GM12878 (cell line): ENCODE measurements at regions not wholly inside any gene's neighbourhood (a gene's known extent, or its start where the extent isn't known, plus 50 kb on each side); places are given as distances from the start of the nearest gene placed in this dataset.

Experiments used
- ATAC-seq: fragments of 200-7000 bp; cut with Tn5 transposase; 3 replicates; pipeline ENCODE4 v1.9.1; 2020; ENCODE audit warnings: mild to moderate bottlenecking, moderate library complexity
- BruUV-seq: library from RNA; stranded (reverse); fragments of 400-500 nt; replicated peaks from 2 replicates; lab custom pipeline; 2021; lab: Mats Ljungman, UMichigan
- CTCF ChIA-PET: fragments of 300-600 bp; sonication (Branson Sonifier 250); formaldehyde crosslinking; extraction: SDS; loops from one replicate; lab custom pipeline; 2021; ENCODE audit warnings: inconsistent platforms; lab: Yijun Ruan, JAX
- POLR2A ChIA-PET: fragments of 350-600 bp; formaldehyde crosslinking; extraction: SDS; loops from one replicate; lab custom pipeline; 2021; ENCODE audit warnings: inconsistent platforms; lab: Charles Lee
- RAD21 ChIA-PET: fragments of 300-600 bp; sonication (Branson Sonifier 250); formaldehyde crosslinking; loops from one replicate; lab custom pipeline; 2023; ENCODE audit warnings: antibody characterized with exemption; ENCODE audit not compliant: unreplicated experiment; lab: Charles Lee
- SMC1A ChIA-PET: fragments of 300-600 bp; sonication (Branson Sonifier 250); formaldehyde crosslinking; loops from one replicate; lab custom pipeline; 2023; ENCODE audit not compliant: unreplicated experiment, uncharacterized antibody; lab: Charles Lee
- DNase-seq: peaks from one replicate; pipeline ENCODE4 v3.0.0-alpha.2; 2011; ENCODE audit warnings: low read depth, low spot score
- FAIRE-seq: peaks from 3 replicates; lab custom pipeline; 2011; peaks lifted over from hg19 to GRCh38; lab: Jason Lieb, UNC
- H2AFZ ChIP-seq: 2 replicates; pipeline ENCODE4 v1.6.0; 2011; ENCODE audit warnings: low read depth, low read length, control low read depth; ENCODE audit not compliant: control insufficient read depth
- H3K27ac ChIP-seq: 2 replicates; pipeline ENCODE4 v1.5.1; 2011; ENCODE audit warnings: control low read depth; ENCODE audit not compliant: control insufficient read depth, insufficient read depth
- H3K27me3 ChIP-seq, 2 experiments: replicated peaks in 1 of 2; 2 replicates each; pipeline versions ENCODE4 v1.6.0 to v1.6.1; 2011; ENCODE audit warnings: low read length in 1 of 2; ENCODE audit not compliant: control insufficient read depth in 2 of 2, insufficient read depth in 2 of 2
- H3K36me3 ChIP-seq, 2 experiments: 2 replicates each; pipeline ENCODE4 v1.5.1; 2011; ENCODE audit warnings: low read length in 1 of 2; ENCODE audit not compliant: control insufficient read depth in 2 of 2, insufficient read depth in 2 of 2
- H3K4me1 ChIP-seq: 2 replicates; pipeline ENCODE4 v1.6.1; 2011; ENCODE audit warnings: mild to moderate bottlenecking, low read length, moderate library complexity, mixed read lengths; ENCODE audit not compliant: control insufficient read depth, insufficient read depth
- H3K4me2 ChIP-seq: 2 replicates; pipeline ENCODE4 v1.6.0; 2011; ENCODE audit warnings: control low read depth; ENCODE audit not compliant: control insufficient read depth, insufficient read depth
- H3K4me3 ChIP-seq: fragments of 200-600 bp; sonication (generic); 2 replicates; pipeline ENCODE4 v1.5.1; 2016
- H3K79me2 ChIP-seq: 2 replicates; pipeline ENCODE4 v1.6.0; 2011; ENCODE audit warnings: low read length; ENCODE audit not compliant: control insufficient read depth, insufficient read depth
- H3K9ac ChIP-seq: 2 replicates; pipeline ENCODE4 v1.8.0; 2011; ENCODE audit warnings: low read length, control low read depth, mixed read lengths; ENCODE audit not compliant: control insufficient read depth, insufficient read depth
- H3K9me3 ChIP-seq: replicated peaks from 3 replicates; pipeline ENCODE4 v1.5.1; 2011; ENCODE audit warnings: mild to moderate bottlenecking, low read length; ENCODE audit not compliant: control insufficient read depth, insufficient read depth
- H4K20me1 ChIP-seq: 2 replicates; pipeline ENCODE4 v1.6.0; 2011; ENCODE audit not compliant: control insufficient read depth, insufficient read depth
- CBX3 ChIP-seq: fragments of 200-600 bp; sonication (generic); IDR thresholded peaks from 2 replicates; pipeline ENCODE4 v1.6.1; 2016; ENCODE audit warnings: low read depth, borderline replicate concordance
- CREM ChIP-seq: IDR thresholded peaks from 2 replicates; pipeline ENCODE4 v1.6.1; 2014; ENCODE audit warnings: antibody characterized with exemption, low read depth
- NFXL1 ChIP-seq: fragments of 450-650 bp; IDR thresholded peaks from 2 replicates; pipeline ENCODE4 v1.6.1; 2017; ENCODE audit warnings: antibody characterized with exemption, mild to moderate bottlenecking, borderline replicate concordance
- TARDBP ChIP-seq: IDR thresholded peaks from 2 replicates; pipeline ENCODE4 v1.6.1; 2016; ENCODE audit warnings: borderline replicate concordance
- ZBTB40 ChIP-seq: fragments of 450-650 bp; IDR thresholded peaks from 2 replicates; pipeline ENCODE4 v1.6.1; 2016; ENCODE audit warnings: mild to moderate bottlenecking, moderate library complexity, borderline replicate concordance
- ZNF274 ChIP-seq: IDR thresholded peaks from one replicate; pipeline ENCODE4 v1.8.0; 2011; ENCODE audit not compliant: insufficient read length, insufficient read depth
- WGBS: methylation state at CpG from one replicate; pipeline ENCODE4 v1.1.6; 2016; ENCODE audit warnings: low lambda C conversion rate; ENCODE audit not compliant: insufficient replicate concordance, insufficient coverage; ENCODE audit errors: missing lambda C conversion rate; 5-methylcytosine and 5-hydroxymethylcytosine counted together
- in situ Hi-C: fragments of 300-500 bp; cut with MboI; formaldehyde crosslinking; loops from 9 replicates; pipeline ENCODE4 v1.14.3; 2018; ENCODE audit warnings: mixed read lengths
- intact Hi-C: fragments of 100-400 bp; cut with micrococcal nuclease; formaldehyde crosslinking; loops from one replicate; pipeline ENCODE4 v1.14.2; 2022; ENCODE audit not compliant: unreplicated experiment

- H2AFZ ChIP-seq: no peak overlapping the region
- ChIA-PET RAD21 (no interaction called here), CTCF (no interaction called here), SMC1A (no interaction called here), POLR2A (no interaction called here)
- H3K27ac ChIP-seq: no peak overlapping the region
- H3K4me3 ChIP-seq: no peak overlapping the region
- no TSS peak for BruUV-seq
- in situ Hi-C loops (no loop called here), intact Hi-C loops (no loop called here)
- no peaks in the 10 kb centered on the region for H3K27me3 ChIP-seq
- FAIRE-seq (no peak), ATAC-seq (no peak), DNase-seq (no peak)
- no peak overlapping the region for H3K4me2 ChIP-seq
- 41% methylated on average over 8 of the region's 8 CpGs for WGBS
- no peaks in the 10 kb centered on the region; the same call in 2 of the 3 replicates for H3K9me3 ChIP-seq
- H3K9ac ChIP-seq: no peak overlapping the region
- H3K4me1 ChIP-seq: no peaks in the 10 kb centered on the region
- H3K79me2 ChIP-seq: no peaks in the 10 kb centered on the region
- no peaks in the 10 kb centered on the region for H3K36me3 ChIP-seq
- TF ChIP-seq CBX3: no peak
- no peak for TF ChIP-seq TARDBP
- no peak for TF ChIP-seq ZNF274
- TF ChIP-seq CREM: no peak
- no peak for TF ChIP-seq NFXL1
- TF ChIP-seq ZBTB40: no peak
- no peaks in the 10 kb centered on the region for H4K20me1 ChIP-seq
Measured at GRCh38 chr17:70863436-70864248, 694.3 kb downstream of the KCNJ2 start.
